HG02678 (cell line): ENCODE measurements at regions not wholly inside any gene's neighbourhood (a gene's known extent, or its start where the extent isn't known, plus 50 kb on each side); places are given as distances from the start of the nearest gene placed in this dataset.

Experiments used
- ATAC-seq: cut with Tn5 transposase; IDR thresholded peaks from one replicate; pipeline ENCODE4 v1.9.1; 2021; ENCODE audit warnings: mild to moderate bottlenecking, moderate library complexity; ENCODE audit not compliant: unreplicated experiment

DNA sequence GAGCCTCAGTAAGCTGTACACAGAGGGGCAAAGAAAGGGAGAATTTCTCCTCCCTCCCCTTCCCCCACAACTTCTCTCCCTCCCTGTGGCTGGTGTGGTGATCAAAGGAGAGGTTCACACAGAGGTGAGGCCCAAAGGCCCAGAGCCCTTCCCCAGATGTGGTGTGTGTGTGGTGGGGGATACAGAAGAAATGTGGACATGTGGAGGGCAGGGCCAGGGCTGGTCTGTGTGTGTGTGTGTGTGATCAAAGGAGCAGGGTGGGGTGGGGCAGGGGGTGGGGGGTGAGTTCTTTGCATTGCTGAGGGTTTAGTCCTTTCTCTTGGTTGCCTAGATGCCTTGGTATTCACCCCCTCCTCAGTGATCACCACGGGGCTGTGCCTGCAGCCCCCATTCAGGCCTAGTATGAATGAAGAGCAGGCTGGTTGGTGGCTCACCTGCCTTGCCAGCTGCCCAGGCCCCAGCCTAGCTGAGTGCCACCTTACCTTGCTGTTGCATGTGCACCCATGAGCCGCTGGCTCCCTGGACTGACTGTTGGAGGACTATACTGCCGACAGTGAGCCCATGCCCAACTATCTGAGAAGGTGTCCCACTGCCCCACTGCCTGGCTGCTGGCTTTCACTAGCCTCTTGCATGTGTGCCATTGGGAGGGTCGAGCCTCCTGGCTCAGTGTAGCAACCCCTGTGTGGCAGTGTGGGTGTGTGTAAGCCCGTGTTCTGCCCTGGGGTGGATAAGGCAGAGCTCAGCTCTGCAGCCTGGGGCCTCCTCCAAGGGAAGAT is 101.9 kb downstream of the EFNB1 start:
- no peak for ATAC-seq

DNA sequence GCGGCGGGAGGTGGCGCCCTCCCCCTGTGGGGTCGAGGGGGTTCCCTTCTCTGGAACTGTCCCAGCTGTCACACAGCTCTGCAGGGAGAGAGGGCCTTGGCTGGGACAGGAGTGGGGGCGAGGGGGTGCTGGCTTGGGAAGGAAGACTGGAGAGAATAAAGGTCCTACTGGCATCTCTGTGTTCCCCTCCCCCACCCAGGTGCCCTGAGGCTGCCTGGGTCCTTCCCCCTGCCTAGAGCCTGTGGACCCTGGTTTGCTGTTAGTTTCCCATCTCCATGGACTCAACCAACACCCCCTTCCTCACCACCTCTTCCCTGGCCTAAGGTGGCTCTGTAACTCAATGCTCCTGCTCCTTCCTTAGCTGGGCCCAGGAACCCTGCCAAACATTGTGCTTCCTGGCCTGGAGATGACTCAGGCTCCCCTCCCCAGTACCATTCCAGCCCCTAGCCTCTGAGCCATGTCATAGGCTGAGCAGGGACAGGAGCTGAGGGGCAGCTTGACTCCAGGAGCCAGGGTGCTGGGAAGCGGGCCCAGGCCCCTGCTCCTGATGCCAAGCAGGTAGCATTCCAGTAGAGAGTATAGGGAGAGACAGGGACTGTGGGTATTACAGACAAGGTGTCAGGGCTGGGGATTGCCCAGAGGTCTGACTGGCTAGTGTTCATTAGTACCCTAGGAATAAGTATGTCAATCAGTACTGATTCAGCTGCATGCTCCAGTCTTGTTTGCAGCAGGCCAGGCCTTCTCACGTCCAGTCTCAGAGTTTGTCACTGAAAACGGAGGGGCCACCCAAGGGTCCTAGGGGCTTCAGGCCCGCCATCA is 100.7 kb downstream of the EFNB1 start:
- ATAC-seq, result no peak

DNA sequence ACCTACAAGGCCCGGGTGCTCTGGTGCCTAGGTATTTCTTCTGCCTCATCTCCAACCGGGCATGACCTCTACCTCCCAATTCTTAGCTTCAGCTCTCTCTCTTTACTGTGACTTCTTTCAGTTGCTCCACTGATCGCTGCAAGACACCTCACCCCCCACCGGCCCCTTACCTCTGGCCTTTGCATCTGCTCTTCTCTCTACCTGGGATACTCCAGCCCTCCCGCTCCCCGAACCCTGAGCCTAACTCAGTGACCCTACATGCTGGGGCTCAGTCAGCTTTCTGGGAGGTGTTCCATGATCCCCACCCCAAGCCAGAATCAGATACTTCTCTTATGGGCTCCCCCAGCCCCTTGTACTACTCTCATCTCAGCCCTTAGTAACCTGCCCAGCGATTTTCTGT is 99.6 kb downstream of the EFNB1 start:
- no peak for ATAC-seq

DNA sequence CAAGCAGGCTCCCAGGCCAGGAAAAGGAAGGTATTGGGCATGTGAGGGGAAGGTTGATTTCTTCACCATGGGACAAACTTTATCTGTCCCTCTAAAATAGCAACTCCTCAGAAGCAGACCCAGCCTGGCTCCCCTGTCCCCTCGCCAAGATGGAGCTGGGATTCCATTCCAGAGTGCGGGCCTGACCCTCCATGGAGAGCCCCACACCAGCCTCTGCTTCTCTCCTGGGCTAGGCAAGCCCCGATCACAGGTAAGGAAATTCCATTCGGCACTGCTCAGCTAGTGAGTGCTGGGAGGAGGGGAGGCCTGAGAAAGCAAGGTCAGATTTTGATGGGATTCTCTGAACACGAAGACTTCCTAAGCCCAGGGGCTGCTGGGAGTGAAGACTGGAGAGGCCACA is 98.4 kb downstream of the EFNB1 start:
- ATAC-seq, result no peak

DNA sequence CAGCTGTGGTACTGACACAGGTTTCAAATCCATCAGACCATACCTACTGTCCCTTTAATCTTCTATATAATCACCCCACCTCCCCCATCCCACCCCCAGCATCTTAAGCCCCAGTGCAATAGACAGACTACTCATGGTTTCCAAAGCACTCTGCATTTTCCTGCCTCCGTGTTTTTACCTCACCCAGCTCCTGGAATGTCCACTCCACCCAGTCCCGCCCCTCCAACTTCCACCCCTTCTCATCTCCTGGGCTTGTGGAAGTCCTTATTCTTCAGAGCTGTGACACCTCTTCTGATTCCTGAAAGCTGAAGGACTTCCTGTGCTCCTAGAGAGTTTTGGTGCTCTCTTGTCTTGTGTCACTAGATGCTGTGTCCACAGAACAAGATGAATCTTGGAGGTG is 94.3 kb downstream of the EFNB1 start:
- ATAC-seq, result no peak

DNA sequence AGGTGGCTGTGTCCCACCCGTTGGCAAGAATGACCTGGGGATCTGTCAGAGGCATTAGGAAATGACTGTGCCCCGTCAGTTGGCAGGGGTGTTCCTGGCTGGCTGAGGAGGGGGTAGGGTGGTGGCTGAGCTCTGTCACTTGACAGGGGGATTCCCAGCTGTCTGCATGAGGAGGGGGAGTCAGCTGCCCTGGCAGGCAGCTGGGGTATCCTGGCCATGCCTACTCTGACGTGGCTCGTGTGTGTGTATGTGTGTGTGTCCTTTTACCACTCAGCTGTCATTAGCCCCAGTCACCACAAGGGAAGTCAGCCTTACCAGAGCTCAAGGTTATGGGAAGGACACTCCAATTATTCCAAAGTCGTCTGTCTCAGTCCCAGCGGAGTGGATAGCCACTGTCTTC is 93.2 kb downstream of the EFNB1 start:
- ATAC-seq, result no peak

DNA sequence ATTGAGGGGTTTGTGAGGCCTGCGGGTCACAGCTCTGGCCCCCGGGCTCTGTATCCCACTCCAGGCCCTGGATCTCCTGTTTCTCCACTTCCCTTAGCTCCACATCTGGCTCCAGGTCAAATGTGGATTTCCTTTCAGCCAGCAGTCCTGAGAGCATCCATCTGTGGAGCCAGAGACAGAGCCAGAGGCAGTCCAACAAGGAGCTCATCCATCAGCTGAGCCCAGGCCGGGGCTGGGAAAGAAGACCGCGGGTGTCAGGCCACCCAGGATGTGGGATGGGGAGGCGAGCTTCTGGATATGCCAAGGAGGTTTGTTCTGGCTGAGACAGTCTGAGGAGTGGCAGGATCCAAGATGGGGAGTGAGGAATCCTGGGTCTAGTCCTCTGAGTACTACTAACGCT is 91.7 kb downstream of the EFNB1 start:
- ATAC-seq, result no peak

DNA sequence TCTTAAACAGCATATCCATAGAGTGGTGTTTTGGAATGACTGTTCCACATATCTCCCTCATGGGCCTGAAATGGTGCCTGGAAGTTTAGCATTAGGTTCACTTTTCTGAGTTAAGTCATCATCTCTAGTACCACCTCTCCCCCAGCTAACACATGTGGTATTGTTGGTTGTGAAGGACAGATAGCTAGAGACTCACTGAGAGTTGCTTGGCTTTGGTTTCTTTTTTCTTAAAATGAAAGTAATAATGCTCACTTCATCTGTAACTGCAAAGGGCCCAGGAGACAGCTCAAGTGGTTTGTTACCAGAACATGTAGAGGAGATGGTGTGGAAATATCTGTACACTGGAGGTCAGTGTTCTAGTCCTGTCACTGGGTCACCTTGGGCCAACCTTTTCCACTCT is 90.9 kb downstream of the EFNB1 start:
- ATAC-seq, result no peak

DNA sequence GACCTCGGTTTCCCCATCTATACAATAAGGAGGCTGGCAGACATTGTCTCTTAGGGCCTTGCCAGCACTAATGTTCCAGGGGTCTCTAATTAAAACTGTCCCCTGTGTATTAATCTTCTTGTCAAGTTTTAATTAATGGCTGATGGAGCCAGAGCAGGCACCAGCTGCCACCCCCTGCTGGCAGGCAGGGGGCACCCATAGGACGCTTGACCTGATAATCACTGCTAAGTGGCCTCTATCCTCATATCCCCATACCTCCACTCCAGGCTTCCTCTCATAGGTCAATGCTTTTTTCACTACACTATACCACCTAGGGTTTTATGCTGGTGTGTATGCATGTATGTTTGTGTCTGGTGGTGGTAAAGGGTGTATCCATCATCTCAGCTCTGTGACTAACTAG is 89.4 kb downstream of the EFNB1 start:
- ATAC-seq, result no peak

DNA sequence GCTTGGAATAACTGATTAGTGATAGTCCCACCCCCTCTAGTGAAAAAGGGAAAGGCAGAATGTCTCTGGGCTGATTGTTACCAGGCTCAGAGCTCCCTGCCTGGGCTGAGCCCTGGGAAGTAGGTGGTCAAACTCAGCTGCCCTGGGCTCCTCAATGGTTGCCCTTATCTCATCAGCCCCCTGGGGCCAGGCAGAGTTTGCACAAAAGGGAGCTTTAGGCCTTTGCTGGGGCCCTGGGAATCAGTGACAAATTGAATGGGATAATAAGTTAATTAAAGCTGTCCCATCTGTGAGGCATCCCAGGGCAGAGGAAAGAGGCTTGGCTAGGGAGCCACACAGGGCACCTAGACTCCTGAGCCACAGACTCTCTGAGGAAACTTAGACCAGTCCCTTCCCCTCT is 89.0 kb downstream of the EFNB1 start:
- ATAC-seq, result no peak

DNA sequence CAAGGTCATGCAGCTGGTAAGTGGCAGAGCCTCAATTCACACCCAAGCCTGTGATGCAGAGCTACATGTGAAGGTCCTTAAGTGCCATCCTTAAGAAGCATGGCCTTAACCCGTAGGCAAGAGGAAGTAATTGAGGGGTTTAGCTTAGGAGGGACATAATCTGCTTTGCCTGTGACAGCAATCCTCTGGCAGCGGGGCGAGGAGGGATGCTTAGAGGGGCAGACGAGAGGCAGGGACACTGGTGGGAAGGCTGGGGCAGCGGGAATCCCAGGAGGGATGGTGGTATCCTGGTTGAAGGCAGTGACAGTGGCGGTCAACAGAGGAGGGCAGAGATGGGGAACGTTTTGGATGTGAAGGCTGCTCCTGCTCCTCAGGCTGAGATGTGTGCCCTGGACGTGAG is 88.1 kb downstream of the EFNB1 start:
- no peak for ATAC-seq

DNA sequence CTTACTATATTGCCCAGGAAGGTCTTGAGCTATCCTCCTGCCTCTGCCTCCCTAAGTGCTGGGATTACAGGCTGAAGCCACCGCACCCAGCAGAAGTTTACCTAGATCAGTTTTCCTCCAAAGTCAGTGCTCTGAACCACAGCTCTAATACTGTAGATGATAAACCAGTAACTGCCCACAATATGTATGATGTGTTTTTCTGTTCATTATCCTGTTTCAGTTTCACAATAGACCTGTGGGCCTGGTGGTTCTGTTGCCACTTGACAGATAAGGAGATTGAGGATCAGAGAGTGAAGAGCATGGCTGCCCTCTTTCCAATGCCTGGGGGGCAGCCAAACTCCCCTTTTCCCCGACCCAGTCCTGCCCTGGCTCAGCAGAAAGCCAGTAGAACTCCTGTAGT is 87.0 kb downstream of the EFNB1 start:
- peak; percentile 55 for ATAC-seq

DNA sequence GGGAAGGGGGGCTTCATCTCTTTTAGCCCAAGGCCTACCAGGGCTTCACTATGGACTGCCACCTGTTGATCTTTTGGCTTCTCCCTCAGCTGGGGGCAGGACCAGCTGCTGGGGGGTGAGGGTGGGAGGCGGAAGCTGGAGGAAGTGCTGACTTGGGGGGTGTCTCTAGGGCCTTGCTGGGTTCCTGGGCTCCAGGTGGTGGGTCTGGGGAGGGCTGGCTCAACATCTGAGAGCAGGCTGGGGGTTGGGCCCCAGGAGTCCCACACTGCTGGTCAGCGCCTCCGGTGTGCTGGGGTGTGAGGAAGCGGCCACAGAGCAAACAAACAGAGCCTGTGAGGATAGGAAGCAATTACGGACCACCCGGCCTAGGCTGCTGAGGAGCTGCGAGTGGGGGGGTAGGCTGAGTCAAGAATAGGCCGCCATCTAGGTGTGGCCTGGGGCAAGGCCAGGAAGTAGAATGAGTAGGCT is 85.7 kb downstream of the EFNB1 start:
- ATAC-seq, result no peak

DNA sequence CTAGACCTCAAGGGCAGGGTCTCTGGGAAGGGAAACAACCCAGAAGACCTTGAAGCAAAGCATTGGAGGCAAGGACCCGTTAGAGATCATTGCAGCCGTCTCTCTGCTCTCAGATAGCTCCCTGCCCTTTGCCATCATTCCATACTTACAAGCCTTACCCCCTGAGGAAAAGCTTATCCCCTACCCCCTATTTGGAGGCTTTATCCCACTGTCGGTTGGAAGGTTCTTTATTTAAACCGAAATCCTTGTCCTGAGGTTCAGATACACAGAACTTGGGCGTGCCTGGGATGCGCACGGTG is 84.4 kb downstream of the EFNB1 start:
- ATAC-seq, result no peak

DNA sequence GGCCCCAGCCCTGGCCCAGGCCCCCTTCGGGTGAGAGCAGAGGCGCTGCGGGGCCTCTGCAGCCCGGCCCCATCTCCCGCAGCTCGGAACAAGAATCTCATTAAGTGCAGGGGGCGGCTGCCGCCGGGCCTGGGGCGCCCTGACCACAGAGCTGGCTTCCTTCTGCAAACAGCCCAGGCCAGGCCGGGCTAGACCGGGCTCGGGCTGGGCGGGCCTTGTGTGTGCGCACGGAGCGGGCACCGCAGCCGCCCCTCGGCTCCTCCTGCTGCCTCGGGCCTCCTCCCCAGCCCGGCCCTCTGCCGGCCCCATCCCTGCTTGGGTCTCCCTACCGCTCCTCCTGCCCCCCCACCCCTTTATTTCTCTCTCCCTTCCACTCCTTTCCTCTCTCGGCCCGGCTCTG is 83.3 kb downstream of the EFNB1 start:
- no peak for ATAC-seq

DNA sequence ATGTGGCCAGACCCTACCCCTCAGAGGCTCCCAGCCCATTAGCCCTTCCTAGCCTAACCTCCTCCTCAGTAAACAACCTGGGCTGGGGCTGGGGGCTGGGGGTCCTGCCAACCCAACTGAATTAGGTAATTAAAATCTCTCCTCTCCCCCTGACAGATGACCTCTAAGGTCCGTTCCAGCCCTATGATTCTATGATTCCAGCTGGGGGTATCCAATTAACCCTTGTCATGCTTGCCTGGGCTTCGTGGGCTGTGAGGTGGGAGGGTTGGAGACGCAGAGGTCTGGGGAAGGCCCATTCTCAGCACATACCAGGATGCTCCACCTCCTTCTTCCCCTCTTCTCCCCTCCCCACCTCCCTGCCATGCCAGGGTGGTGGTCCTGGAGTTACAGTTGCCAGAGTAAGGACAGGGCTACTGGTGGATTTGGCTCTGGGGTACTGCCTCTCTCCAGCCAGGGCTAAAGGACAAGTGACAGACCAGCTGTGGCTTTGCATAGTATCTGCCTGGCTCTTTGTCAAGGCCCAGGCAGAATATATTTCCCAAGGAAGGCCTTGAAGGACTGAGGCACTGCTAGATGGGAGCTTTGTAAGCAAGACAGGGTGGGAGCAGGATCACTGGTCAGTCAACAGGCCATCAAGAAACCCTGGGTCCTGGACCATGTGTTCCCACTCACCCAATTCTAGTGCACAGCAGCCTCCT is 82.1 kb downstream of the EFNB1 start:
- ATAC-seq, result no peak

DNA sequence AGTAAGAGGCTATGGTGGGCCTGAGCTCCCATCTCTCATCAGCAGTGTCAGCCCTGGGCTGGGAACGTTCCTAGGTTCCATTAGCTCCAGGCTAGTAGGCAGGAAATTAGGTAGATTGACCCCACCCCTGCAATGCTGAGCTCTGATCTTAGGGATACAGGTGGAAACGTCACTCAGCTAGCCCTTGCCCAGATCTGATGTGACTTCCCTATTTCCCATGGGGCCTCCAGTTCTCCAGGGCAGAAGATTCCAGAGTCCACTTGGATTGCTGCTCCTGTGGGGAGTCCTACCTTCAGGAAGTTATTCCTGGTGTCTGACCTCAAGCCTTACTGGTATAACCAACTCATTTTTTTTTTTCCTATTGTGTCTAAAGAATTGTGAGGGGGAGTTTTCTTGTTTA is 81.1 kb downstream of the EFNB1 start:
- no peak for ATAC-seq

DNA sequence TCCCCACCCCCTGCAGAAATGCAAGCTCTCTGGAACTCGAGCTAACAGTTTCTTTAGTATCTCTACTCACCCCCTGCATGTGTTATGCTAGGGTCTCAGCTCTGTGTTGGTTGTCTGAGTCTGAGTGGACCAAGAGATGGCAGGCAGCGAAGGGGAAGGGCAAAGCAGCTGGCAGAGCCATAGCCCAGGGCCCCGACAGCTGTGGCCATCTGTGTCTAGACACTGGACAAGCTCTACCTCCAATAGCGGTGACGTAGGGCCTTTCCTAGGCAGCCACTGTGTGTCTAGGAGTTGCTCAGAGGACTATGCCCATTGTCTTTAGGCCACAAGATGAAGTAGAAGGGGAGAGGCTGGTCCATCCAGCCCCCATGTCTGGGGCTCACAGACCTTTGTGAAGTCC is 79.2 kb downstream of the EFNB1 start:
- ATAC-seq, result no peak

DNA sequence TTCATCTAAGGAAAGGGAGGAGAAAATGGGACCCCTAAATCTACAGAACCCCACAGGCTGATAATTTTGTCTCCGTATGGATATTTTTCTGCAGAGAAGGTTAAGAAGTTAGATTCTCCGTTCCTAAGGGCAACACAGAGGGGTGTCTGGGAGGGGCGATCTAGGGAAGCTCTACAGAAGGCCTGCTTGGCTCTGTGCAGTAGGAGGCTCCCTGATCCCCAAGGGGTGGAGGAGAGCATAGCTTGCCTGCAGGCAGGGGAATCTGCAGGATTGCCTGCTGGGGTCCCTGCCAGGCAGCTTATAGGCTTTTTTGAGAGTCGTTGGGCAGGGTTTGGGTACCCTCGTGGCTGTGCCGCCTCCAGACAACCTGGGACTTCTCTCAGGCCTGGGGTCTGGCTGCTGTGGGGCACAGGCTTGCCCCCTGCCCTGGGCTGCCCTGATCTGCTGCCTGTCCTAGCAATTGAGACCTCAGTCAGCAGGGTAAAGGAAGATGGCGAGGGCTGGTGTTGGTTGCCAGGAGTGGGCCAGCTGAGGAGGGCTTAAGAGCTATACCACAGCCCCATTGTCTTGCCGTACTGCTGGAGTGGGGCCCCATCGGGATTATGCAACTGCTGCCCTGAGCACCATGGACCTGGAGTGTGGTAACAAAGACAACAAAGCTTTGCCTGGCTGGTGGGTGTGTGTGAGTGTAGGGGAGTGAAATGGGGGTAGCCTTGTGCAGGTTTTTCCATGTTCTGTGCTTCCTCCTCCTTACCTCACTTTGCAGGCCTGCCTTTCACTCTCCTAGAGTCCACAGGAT is 74.1 kb downstream of the EFNB1 start:
- ATAC-seq, result no peak

DNA sequence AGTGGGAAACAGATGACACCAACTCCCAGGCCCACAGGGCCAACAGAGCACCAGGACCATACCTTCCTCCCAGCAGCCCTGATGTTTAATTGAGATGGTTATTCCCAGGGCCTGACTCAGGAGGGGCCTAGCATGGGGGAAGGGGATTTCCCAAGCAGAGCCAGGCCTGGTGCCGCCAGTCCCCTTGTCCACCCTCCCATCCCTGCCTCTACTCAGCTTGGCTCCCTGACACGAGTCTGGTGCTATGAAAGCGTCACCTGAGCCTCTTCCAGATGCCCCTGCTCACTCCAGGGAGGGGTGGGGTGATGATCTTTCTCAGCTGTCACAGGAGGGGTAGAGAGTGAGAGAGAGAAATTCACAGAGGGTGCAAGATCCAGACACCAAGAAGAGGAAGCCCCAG is 72.7 kb downstream of the EFNB1 start:
- no peak for ATAC-seq

DNA sequence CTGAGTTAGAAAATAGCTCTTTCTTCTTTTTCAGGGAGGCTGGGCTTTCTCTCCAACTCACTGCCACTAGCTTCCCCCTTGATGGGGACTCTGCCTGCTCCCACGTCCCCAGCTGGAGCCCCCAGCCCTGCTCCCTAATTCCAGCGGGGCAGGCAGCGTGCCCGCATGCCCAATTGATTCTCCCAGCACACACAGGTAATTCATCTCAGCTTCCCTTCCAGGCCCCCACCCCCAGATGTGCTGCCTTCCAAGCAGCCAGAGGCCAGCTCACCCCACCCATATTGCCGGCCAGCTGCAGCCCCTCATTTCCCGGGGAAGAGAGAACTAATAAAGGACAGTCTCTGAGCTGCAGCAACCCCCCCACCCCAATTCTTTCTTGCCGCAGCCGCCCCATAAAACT is 69.8 kb downstream of the EFNB1 start:
- ATAC-seq, result no peak
